Pancreas (tissue), 10 donors: ENCODE measurements at regions not wholly inside any gene's neighbourhood (a gene's known extent, or its start where the extent isn't known, plus 50 kb on each side); places are given as distances from the start of the nearest gene placed in this dataset.
A peak's percentile ranks its signal among the peaks of the same experiment; 100 is the strongest.

ENCODE experiments used
- ATAC-seq, 4 donors: fragments of 200-7000 bp; cut with Tn5 transposase; one replicate each; pipeline versions ENCODE4 v1.8.0 to v1.9.1; 2020; ENCODE audit warnings: mild to moderate bottlenecking in 4 of 4, moderate library complexity in 4 of 4
- DNase-seq, 6 donors: peaks; one replicate each; pipeline ENCODE4 v3.0.0-alpha.2; 2020
- FAIRE-seq: peaks from 2 replicates; lab custom pipeline; 2012; peaks lifted over from hg19 to GRCh38; lab: Jason Lieb, UNC
- H3K27ac ChIP-seq, 4 donors: fragments of 200-600 bp; sonication (generic); 1 replicate in 3 of 4; 2 replicates in 1 of 4; pipeline versions ENCODE4 v1.5.0 to v1.8.0; 2020
- H3K27me3 ChIP-seq, 4 donors: fragments of 200-600 bp; one replicate each; pipeline ENCODE4 v1.8.0; 2021
- H3K36me3 ChIP-seq, 3 donors: fragments of 200-600 bp; sonication (generic) in 1 of 3; one replicate each; pipeline versions ENCODE4 v1.5.0 to v1.8.0; 2020 to 2021
- H3K4me1 ChIP-seq, 3 donors: fragments of 200-600 bp; one replicate each; pipeline ENCODE4 v1.8.0; 2021
- H3K4me3 ChIP-seq, 4 donors: fragments of 200-600 bp; sonication (generic) in 2 of 4; one replicate each; pipeline versions ENCODE4 v1.5.0 to v1.8.0; 2020 to 2021
- H3K9me3 ChIP-seq, 4 donors: fragments of 200-600 bp; one replicate each; pipeline ENCODE4 v1.8.0; 2021
- WGBS, 2 donors: extraction: QIAGEN DNeasy Blood & Tissue Kit; methylation state at CpG; one replicate each; pipeline ENCODE4 v1.1.7; 2013; 5-methylcytosine and 5-hydroxymethylcytosine counted together
- intact Hi-C, 3 donors: fragments of 100-400 bp; cut with DNase I; formaldehyde crosslinking; loops; one replicate each; pipeline versions ENCODE4 v1.11.1 to v1.14.2; 2022
- TF ChIP-seq, protein P1 (sequence below), 4 donors: fragments of 200-600 bp; sonication (generic) in 3 of 4; IDR thresholded peaks; one replicate each; pipeline versions ENCODE4 v1.5.0 to v1.8.0; 2021; ENCODE audit warnings: antibody characterized with exemption in 4 of 4
- donor health status: healthy with polysubstance abuse.
- donor health status: DM: no; HTN: no; CAD: no; lungs with moderate emphysema.
- donor health status: DM: no; HTN: no; CAD: no.
- donor health status: control.
- donor health status: control.
- donor health status: Bipolar disorder and iron deficiency.
- donor health status: DM: yes; HTN: yes; CAD: no.
- donor health status: DM: no; HTN: no; CAD: no.
- donor health status: DM: no; HTN: no; CAD: no.
- donor health status: DM: yes; HTN: yes; CAD: no.

GRCh38 chr9:28999806-29000205 lies 1426.5 kb upstream of the C9orf72 start:
- FAIRE-seq (no peak), DNase-seq (no peak), ATAC-seq (no peak)
- no peaks in the 10 kb centered on the region for H3K4me1 ChIP-seq
- no peak overlapping the region for H3K27ac ChIP-seq
- no peaks in the 10 kb centered on the region for H3K9me3 ChIP-seq
- WGBS, 2 donors, result 49 to 62% methylated on average over 3 of the region's 3 CpGs
- TF ChIP-seq, protein P1, sequence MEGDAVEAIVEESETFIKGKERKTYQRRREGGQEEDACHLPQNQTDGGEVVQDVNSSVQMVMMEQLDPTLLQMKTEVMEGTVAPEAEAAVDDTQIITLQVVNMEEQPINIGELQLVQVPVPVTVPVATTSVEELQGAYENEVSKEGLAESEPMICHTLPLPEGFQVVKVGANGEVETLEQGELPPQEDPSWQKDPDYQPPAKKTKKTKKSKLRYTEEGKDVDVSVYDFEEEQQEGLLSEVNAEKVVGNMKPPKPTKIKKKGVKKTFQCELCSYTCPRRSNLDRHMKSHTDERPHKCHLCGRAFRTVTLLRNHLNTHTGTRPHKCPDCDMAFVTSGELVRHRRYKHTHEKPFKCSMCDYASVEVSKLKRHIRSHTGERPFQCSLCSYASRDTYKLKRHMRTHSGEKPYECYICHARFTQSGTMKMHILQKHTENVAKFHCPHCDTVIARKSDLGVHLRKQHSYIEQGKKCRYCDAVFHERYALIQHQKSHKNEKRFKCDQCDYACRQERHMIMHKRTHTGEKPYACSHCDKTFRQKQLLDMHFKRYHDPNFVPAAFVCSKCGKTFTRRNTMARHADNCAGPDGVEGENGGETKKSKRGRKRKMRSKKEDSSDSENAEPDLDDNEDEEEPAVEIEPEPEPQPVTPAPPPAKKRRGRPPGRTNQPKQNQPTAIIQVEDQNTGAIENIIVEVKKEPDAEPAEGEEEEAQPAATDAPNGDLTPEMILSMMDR (IDR thresholded peaks at IDR 0.05), result no peak
- intact Hi-C loops, result no loop called here
- no peak overlapping the region for H3K4me3 ChIP-seq
- H3K36me3 ChIP-seq, result no peaks in the 10 kb centered on the region
- H3K27me3 ChIP-seq, result no peaks in the 10 kb centered on the region

DNA sequence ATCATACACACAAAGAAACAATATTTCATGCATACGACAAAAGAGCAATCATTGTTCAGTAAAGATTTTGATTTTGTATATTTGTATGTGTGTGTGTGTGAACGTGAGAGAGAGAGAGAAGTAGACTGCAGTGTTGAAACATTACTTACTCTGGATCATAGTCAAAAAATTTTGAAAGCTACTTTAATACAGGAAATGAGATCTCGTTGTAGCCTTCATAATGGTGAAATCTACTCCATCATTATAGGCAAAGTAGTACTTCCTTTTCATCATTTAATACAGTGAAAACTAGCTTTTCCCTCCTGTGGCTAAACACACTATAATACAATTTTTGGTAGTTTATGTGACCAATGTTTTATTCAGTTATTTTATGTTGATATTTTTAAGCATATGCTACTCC lies 1427.7 kb upstream of the C9orf72 start:
- no peaks in the 10 kb centered on the region for H3K9me3 ChIP-seq
- 42 to 46% methylated on average over 3 of the region's 3 CpGs for WGBS, 2 donors
- intact Hi-C loops, result no loop called here
- ATAC-seq (no peak), FAIRE-seq (no peak), DNase-seq (no peak)
- no peaks in the 10 kb centered on the region for H3K4me1 ChIP-seq
- H3K27ac ChIP-seq, result no peak overlapping the region
- H3K27me3 ChIP-seq, result no peaks in the 10 kb centered on the region
- no peaks in the 10 kb centered on the region for H3K36me3 ChIP-seq
- TF ChIP-seq, protein P1 (IDR thresholded peaks at IDR 0.05), result no peak
- no peak overlapping the region for H3K4me3 ChIP-seq

- no peaks in the 10 kb centered on the region for H3K4me1 ChIP-seq
- H3K9me3 ChIP-seq, result no peaks in the 10 kb centered on the region
- H3K27ac ChIP-seq, result no peak overlapping the region
- intact Hi-C loops, result no loop called here
- TF ChIP-seq, protein P1 (IDR thresholded peaks at IDR 0.05), result no peak
- H3K36me3 ChIP-seq, result no peaks in the 10 kb centered on the region
- DNase-seq (no peak), FAIRE-seq (peak; percentile 17), ATAC-seq (no peak)
- no peaks in the 10 kb centered on the region for H3K27me3 ChIP-seq
- no peak overlapping the region for H3K4me3 ChIP-seq
- 30 to 32% methylated on average over 1 of the region's 1 CpG for WGBS, 2 donors
Observed at GRCh38 chr9:29004988-29005387, 1431.7 kb upstream of the C9orf72 start.

- FAIRE-seq, result no peak
- TF ChIP-seq, protein P1 (IDR thresholded peaks at IDR 0.05), result no peak
- Histone ChIP-seq H3K36me3 (no peaks in the 10 kb centered on the region), H3K4me3 (no peak overlapping the region), H3K27me3 (no peaks in the 10 kb centered on the region), H3K4me1 (no peaks in the 10 kb centered on the region), H3K27ac (no peak overlapping the region), H3K9me3 (no peaks in the 10 kb centered on the region)
- 32 to 44% methylated on average over 4 of the region's 4 CpGs for WGBS, 2 donors
- no peak for ATAC-seq
- no peak for DNase-seq
- intact Hi-C loops, result no loop called here
Observed at GRCh38 chr9:29006628-29007027, 1433.3 kb upstream of the C9orf72 start.

DNA sequence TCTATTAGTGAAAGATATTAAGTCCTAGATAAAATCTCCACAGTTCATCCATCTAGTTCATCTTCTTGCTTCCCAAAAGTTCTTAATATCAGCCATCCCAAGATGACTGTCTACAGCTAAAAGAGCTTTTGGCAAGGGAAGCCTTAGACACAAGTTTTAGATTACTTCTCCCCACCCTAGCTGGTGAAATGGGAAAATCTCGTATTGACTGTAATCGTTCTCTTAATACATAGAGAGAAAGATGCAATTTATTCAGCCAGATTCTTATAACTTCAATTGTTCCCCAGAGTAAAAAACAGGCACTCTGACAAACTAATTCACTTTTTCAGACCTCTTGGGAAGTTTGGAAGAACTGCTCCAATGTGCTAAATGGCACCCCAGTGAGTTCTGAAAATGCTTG lies 1439.6 kb upstream of the C9orf72 start:
- Histone ChIP-seq H3K4me3 (no peak overlapping the region), H3K9me3 (no peaks in the 10 kb centered on the region), H3K4me1 (no peaks in the 10 kb centered on the region), H3K27me3 (no peaks in the 10 kb centered on the region), H3K36me3 (no peaks in the 10 kb centered on the region), H3K27ac (no peak overlapping the region)
- 76 to 81% methylated on average over 2 of the region's 2 CpGs for WGBS, 2 donors
- no peak for DNase-seq
- no peak for ATAC-seq
- FAIRE-seq, result no peak
- intact Hi-C loops, result no loop called here
- TF ChIP-seq, protein P1 (IDR thresholded peaks at IDR 0.05), result no peak
